COLO668 (cell line): ENCODE measurements at regions not wholly inside any gene's neighbourhood (a gene's known extent, or its start where the extent isn't known, plus 50 kb on each side); places are given as distances from the start of the nearest gene placed in this dataset.
A peak's percentile ranks its signal among the peaks of the same experiment; 100 is the strongest.

Source experiments
- DNase-seq: peaks from one replicate; lab custom pipeline; 2025; ENCODE audit not compliant: unreplicated experiment; lab: John Stamatoyannopoulos, UW

GRCh38 chr7:27299861-27300260, 57.3 kb downstream of the EVX1 start:
- DNase-seq, result no peak

DNA sequence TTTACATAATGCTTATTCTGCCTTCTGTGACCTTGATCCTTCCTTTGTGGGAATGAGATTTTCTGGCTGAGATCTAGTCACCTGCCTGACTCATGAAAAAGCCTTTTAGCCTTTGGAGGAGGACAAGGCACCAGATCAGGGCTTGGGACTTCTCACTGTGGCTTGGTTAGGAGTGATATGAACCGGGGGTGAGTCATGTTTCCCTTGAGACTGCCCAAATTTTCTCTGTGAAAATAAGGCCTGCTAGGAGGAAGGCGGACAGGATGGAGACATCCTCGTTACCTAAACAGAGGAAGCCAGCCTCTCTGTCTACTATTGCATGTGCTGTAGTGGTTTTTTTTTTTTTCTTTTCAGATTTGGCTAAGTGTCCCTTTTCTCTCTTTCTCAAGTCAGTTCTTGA, 57.8 kb downstream of the EVX1 start:
- DNase-seq, result no peak

DNA sequence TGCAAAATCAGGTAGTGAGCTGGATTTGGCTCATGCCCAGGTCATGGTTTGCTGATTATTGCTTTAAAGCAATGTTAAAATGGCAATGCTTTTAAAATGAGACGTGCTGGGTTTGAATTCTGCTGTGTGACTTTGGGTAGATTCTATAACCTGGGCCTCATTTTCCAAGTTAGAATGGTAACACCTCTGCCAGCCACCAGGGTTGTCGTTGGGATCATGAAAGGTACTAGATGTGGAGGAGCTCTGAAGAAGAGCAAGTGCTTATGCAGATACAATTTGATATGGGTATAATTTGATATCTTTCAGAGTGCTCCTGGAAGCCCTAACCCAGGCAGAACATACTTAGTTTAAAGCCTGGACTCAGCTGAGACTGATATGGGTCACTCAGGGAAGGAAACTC, 60.0 kb downstream of the EVX1 start:
- no peak for DNase-seq

DNA sequence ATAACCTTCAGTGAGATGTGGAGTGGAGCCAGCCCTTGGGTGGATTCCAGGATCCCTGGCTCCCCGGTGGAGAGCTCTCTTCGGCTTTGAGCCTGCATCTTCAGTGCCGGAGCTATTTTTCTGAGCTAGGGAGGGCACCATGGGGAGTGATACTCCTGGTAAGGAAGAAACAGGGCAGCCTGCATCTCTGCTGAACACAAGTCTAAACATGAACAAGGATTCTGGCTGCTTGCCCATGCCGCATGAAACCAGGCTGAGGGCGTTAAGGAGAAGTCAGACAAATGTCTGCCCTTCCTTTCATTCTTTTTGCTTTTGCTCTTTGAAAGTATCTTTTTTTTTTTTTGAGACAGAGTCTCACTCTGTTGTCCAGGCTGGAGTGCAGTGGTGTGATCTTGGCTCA, 60.4 kb downstream of the EVX1 start:
- no peak for DNase-seq

DNA sequence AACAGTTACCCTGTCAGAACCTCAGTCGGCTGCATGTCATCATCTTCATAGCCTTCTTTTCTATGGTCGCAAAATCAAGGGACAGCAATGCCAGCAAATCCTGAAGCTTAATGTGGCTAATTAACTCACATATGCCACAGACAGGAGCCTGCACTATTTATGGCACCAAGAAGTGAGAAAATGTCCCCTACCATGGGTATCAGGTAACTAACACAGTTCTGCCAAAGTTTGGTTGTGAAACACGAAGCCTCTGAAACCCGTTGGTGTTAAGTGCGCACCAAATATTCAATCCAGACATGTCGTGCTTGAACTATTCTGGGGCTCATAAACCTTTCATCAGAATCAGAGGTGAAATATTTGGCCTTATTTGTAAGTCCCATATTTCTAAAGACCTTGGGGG, 63.3 kb downstream of the EVX1 start:
- no peak for DNase-seq

DNA sequence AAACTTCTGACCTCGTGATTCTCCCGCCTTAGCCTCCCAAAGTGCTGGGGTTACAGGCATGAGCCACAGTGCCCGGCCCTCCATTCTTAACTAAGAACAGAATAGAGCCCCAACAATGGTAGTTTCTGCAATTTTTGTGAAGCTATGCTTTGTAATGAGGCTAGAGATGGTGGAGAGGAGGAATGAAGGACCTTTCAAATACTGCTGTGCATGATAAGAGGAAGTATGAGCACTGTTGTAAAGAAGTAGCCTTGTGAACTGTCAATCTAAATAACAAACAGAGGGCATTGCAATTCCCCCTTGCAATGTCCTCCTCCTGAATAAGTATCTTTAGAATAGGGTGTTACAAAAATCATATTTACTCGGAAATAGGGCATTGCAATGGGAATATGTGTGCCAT, 70.2 kb downstream of the EVX1 start:
- DNase-seq, result no peak

GRCh38 chr7:27314111-27314510, 71.5 kb downstream of the EVX1 start:
- DNase-seq, result no peak

DNA sequence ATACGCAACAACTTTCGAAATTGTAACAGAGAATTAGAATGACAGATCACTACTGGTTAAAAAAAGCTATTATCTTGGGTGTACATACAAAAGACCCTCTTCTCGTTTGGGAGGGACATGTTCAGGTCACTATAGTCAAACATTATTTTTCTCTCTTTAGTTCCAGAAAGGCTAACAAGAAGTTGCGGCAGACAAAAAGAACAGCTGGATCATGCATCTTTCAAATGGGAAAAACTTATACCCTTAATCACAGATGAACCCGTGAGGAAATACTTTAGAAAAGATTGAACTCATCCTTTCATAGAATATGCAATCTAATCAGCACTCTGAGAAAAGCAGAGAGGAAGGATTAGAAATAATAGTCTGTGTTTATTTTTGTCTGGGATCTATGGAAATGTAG, 72.5 kb downstream of the EVX1 start:
- DNase-seq, result no peak

DNA sequence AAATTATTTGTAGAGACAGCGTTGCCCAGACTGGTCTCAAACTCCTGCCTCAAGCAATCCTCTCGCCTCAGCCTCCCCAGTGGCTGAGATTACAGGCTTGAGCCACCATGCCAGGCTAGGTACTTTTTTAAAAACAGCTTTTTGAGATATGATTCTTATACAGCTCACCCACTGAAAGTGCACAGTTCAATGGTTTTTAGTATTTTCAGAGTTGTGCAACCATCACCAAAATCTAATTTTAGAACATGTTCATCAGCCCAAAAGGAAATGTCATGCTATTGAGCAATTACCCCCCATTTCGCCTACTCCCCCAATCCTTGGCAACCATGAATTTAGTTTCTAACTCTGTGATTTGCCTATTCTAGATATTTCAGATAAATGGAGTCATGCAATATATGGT, 73.7 kb downstream of the EVX1 start:
- no peak for DNase-seq

DNA sequence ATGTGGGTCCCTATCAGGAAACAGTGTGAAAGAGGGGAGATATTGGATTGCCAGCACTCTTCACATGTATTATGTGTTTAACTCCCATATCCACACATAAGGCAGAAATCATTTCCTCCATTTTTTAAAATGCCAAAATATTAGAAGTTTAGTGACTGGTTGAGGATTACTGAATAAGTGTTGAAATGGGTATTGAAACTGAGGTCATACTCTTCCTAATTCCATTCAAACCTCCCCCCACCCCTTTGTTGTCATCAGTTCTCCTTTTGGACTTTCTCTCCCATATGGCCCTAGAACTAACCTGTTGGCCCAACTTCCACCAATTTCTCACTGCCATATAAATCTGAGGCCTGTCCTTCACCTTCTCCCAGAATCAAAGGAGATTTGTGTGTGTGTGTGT, 81.6 kb downstream of the EVX1 start:
- no peak for DNase-seq

DNA sequence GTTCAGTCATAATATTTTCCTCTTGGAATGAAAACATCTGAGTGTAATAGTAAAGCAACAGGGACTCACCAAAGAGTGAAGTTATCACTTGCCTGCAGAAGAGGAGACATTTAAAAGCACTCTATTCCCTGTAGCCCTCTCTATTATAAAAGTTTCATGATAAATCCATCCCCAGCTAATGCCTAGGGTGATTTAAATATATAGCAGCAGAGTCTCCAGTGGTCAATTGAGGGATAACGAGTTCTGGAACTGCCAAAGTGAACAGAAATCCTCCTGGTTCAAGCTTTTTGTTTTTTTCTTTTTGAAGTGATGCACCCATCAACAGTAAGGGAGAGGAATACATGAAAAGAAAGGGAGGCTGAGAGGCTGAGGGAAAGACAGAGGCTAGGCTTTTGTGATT, 87.3 kb downstream of the EVX1 start:
- DNase-seq, result no peak

DNA sequence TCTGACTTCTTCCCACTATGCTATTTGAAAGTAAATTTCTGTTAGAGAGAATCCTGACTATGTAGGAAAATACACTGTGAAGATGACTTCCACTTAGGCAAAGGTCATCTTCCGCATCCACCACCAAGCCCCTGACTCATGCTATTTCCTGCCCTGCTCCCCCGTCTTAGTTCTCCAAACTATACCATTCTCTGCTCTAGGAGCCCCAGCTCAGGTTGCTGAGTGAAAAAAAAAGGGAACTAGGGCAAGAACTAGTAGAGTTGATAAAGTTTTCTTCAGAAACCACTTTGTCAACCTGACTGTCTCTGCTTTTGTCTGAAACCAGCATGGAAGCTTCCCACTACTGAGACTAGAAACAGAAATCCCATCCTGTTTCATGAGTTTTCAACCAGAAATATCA, 96.9 kb downstream of the EVX1 start:
- no peak for DNase-seq

- DNase-seq, result no peak
Observed at GRCh38 chr7:27344471-27344870, 101.9 kb downstream of the EVX1 start.

DNA sequence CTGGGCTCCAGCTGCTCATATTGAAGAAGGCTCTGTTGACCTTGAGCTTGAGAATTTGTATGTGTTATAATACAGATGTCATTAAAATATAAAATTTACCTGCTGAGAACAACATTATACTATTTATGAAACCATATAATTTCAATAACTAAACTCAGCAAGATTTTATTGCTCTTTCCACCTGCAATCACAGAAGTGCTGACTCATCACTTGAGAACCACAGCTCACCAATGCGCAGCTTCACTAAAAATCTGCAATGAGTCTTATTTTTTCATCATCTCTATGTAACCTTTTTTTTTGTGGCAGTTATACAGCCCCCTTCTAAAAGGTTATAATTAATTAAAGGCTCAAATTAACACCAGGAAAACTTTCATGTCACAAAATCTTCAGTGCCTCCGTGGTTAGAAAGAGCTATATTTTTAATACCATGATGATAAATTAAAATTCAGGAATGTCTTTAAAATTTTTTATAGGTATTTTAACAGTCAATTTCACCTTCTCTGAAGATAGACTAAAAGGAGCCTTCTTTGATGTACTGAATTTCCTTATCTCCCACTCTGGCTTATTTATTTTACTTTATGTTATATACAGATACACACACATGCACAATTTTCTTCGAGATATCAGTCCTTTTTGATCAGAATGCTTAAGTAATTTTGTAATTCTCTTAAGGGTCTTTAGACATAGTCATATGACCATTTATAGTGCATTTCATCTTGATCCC, 102.7 kb downstream of the EVX1 start:
- DNase-seq, result no peak

DNA sequence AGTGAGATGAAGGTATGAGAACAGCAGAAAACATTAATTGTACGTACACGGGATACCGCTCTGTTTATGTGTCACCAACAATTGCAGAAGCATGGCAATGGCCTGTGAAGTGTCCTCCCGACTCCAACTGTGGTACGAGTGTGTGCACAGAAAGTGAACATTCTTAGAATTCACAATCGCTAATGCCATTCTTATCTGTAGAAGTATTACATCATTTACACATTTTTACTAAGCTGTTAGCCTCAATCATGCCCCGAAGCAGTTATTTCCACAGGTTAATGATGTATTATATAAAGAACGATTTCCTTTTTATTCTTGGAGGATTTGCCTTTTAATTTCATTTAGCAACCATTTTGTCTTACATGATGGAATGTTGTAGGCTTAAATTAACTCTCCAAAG, 103.4 kb downstream of the EVX1 start:
- no peak for DNase-seq

DNA sequence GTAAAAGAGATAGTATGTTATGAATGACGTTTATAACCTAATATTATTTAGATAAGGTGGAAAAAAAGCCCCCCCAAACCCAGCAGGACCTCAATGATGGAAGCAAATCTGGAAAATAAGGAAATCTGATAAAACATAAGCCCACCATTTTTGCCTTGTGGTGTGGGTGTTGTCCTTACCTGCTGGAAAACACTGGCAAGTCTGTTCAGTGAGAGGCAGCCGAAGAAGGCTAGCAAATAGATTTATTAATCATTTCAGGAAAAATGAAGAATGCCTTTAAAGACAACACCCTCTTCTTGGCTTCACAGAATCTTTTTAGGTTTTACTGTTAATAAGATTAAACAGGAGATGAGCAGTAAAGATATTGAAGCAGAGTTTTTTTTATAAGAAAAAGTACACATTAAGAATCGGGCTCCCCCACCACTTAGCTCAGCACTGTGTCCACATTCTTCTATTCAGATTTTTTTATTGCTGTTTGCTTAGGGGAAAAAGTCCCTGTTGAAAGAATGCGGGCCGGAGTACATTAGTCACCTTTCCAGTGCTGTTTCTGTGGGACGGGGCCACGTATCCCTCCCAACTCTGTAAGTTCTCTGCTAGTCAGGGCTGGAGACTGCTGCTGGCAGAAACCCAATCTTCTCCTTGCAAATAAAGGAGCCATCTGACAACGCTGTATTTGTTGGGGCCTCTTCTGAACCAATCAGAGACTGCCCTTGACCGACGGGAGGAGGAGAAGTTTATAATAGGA, 104.1 kb downstream of the EVX1 start:
- peak; percentile 72 for DNase-seq

DNA sequence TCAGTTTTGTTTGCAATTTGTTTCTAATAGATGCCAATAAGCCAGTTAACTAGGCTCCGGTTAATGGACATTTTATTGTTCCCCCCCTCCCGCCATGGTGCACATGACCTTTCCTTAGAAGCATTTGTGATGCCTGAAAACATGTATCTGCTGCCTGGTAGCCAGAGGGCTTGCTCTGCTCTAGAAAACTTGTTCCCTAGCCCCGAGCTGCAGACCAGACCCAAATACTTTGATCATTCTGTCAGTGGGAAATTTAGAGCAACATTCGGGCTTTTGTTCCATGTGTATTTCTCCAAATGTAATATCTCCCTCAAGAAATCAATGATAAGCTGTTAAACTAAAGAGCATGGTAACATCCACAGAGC, 104.7 kb downstream of the EVX1 start:
- DNase-seq, result no peak

DNA sequence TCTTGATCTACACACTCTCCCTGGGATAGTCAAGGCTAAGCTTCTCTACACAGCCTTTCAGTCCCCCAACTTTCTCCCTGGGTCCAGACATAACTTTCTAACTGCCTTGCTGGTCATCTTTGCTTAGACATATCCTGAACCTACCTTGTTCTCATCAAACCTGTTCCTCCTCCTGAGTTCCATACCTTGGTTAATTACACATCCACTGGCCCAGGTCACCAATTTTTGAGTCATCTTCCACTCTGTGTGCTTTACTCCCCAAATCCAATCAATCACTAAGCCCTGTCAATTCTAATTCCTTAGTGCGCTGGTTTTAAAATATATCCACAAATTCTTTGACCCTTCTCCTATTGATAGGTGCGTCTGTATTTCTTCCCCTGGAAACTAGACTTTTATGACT, 107.0 kb downstream of the EVX1 start:
- DNase-seq, result no peak

DNA sequence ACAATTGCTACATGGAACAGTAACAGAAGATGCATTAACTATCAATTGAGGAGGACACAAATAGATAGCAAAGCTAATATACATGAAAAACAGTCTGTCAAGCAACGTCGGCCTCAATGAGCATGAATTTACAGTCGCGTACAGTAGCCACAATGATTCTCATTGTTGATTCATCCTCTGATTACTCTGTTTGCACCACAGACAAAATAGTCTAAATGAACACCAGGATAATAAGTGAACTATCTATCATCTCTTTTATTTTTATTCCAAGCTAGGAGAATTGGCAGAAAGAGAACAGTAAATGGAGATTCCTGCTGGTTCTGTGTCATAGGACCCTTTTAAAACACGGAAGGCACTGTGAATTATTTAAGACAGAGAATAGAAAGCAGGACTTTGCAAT, 108.5 kb downstream of the EVX1 start:
- no peak for DNase-seq

DNA sequence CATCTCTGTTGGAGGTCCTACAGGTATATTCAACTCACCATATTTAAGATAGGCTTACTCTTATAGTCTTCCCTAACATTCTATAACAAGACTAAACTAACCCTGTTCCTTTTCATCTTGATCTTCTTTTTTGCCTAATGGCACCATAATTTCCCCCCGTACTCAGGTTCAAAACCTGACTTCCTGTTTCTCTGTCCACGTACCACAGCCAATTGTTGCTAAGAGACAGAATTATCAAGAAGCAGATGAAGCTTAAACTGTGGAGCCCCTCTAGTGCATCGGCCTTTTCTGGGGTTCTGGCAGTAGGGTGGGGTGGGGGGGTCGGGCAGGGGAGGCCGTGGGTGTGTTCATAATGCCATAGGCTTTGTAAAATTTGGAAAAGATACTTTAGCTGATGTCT, 109.2 kb downstream of the EVX1 start:
- DNase-seq, result no peak

DNA sequence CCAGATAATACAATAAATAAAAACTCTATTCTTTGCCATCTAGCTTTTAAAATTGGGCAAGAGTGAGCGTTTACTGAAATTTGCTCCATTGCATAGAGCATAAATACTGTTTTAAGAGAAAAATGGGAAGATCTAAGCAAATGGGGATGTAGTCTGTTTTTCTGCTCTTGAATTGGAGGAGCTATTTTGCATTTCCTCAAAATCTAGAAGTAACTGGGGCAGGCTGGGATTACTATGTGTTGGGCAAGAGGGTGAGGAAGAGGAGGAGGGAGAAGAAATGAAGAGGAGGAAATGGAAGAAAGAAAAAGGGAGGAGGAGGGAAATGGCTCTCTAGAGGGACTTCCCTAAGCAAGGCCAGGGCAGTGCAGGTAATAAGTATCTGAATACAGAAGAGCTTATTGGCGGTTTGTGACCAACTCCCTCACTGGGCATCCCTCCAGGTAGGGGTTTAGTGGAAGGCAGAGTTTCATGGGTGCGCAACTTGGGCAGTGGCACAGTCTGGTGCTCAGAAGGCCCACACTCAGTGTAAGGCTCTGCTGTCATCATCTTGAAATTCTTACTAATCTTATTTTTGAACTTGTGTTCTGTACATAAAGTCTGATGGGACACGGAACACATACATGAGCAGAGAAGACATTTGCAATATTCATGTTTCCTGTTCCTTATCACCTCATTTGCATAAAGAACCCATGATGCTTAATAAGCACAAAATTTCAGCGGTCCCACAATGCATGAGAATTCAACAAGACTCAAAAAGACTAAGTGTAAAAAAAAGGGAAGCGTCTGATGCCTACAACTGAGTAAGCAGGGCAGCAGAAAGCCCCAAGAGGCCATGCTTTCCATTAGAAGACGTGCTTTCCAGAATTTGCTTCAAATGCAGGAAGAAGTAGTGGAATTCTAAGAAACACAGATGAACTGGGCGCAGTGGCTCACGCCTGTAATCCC, 116.9 kb downstream of the EVX1 start:
- DNase-seq, result no peak

DNA sequence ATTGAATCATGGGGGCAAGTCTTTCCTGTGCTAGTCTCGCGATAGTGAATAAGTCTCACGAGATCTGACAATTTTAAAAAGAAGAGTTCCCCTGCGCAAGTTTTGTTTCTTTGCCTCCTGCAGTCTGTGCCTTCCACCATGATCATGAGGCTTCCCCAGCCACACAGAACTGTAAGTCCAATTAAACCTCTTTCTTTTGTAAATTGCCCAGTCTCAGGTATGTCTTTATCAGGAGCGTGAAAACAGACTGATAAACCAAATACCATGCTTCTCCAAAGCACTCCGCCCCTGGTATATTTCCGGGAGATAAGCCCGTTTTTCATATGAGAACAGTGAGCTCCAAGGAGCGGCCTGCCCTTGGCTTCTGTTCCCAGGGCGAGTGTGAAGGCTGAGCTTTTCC, 118.9 kb downstream of the EVX1 start:
- no peak for DNase-seq
